GM19372 (cell line): ENCODE measurements at regions not wholly inside any gene's neighbourhood (a gene's known extent, or its start where the extent isn't known, plus 50 kb on each side); places are given as distances from the start of the nearest gene placed in this dataset.

ENCODE experiments used
- ATAC-seq: cut with Tn5 transposase; IDR thresholded peaks from one replicate; pipeline ENCODE4 v1.9.1; 2021; ENCODE audit warnings: mild to moderate bottlenecking, low read depth, moderate library complexity; ENCODE audit not compliant: unreplicated experiment

- no peak for ATAC-seq
Measured at GRCh38 chr16:79713609-79714309, 113.2 kb upstream of the MAF start.

DNA sequence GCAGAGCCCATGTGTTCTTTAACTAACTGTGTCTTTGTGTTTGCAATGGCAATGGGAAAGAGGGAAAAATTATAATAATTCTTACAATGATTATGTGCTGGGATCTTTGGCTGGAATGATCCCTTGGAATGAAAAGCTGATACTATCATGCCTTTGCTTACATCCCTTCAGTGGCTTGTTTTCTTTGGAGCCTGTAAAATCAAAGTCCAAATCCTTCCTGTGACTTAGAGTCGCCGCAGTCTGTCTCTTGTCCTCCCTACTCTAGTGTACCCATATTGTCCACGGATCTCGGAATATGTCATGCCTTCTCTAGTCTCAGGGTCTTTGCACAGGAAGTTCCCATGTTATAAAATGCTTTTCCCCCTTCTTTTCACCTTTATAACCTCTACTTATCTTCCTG is 111.7 kb upstream of the MAF start:
- no peak for ATAC-seq

DNA sequence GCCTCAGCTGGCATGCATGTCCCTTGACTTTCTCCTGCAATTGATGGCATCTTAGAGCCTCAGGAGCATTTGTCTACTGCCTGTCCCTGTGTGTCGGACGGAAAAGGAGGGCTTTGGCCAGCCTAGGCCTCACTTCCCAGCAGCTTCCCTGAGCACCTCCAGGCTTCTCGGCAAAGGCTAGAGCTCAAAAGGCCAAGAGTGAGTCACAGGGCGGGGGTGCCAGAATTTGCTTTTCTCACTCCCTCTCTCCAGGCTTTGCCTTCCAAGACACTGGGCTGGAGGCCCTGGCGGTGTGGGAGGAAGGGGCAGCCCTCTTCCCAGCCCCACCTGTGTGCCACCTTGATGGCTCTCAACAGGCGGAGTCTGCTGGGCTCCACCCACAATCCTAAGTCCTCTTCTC is 107.3 kb upstream of the MAF start:
- ATAC-seq, result no peak

DNA sequence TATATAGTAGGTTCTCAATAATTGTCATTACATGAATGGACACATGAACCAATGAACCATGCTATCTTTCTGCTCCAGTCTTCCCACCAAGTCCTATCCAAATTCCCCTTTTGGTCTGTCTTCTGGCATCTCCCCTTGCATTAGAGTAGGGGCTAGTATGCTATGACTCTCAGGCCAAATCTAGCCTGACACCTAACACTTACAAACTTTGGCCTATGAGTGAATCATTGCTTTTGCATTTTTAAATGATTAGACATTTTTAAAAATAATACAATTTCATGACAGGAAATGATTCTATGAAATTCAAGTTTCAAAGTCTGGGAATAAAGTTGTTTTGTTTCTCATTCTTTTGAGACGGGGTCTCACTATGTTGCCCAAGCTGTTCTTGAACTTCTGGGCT is 102.5 kb upstream of the MAF start:
- no peak for ATAC-seq

- no peak for ATAC-seq
Measured at GRCh38 chr16:79698341-79698753, 97.8 kb upstream of the MAF start.

DNA sequence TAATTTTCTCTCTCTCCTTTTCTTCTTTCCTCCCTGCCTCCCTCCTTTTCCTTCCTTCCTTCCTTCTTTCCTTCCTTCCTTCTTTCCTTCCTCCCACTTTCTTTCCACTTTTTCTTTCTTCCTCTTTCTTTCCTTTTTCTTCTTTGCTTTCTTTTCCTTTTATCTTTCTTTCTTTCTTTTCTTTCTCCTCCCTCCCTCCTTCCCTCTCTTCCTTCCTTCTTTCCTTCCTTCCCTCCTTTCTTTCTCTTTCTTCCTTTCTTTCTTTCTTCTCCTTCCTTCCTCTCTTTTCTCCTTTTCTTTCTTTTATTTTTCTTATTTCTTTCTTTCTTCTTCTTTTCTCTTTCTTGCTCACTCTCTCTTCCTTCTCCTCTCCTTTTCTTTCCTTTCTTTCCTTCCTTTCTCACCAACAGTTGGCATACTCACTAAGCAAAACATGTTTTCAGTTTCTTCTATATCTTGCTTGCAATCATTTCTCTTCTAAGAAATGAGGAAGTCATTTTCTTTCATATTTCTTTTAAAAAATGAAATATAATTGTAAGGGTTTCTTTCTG is 97.1 kb upstream of the MAF start:
- no peak for ATAC-seq

DNA sequence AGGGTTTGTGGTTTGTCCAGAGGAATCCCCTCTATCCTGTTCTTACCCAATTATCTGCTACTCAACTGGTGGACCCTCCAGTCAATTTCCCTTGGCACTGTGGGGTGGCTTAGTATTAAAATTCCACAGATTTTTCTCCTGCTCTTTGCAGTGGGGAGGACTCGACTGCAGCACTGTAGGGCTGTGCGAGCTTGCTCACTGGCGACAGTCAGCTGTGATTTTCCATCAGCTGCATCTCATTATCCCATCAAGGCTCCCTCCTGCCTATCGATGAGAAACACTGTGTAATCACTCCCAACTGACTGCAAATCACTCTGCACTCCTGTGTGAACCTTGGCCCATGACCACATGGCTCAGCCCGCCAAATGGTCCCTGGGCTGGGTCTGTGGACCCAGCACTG is 90.5 kb upstream of the MAF start:
- no peak for ATAC-seq

GRCh38 chr16:79690159-79690558 is 89.6 kb upstream of the MAF start:
- ATAC-seq, result no peak

GRCh38 chr16:79687249-79688130 is 87.0 kb upstream of the MAF start:
- ATAC-seq, result no peak

DNA sequence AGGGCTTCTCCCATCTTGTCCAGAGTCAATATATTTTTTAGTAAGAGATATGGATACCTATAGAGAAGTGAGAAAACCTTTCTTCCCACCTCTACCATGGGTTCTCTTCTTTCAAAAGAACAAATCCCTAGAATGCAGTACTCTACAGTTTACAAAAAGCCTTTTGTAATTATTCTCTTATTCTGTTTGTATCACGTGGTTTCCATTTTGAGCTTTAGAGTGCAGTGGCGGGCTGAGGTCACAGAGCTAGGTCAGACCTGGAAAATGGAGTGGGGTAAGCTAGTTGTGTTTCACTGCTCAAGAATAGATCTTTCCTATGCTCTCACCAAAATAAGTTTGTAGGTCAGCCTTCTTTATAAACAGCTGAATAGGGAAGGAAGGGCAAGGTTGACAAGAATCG is 85.3 kb upstream of the MAF start:
- no peak for ATAC-seq

- ATAC-seq, result no peak
Measured at GRCh38 chr16:79679334-79679733, 78.8 kb upstream of the MAF start.

DNA sequence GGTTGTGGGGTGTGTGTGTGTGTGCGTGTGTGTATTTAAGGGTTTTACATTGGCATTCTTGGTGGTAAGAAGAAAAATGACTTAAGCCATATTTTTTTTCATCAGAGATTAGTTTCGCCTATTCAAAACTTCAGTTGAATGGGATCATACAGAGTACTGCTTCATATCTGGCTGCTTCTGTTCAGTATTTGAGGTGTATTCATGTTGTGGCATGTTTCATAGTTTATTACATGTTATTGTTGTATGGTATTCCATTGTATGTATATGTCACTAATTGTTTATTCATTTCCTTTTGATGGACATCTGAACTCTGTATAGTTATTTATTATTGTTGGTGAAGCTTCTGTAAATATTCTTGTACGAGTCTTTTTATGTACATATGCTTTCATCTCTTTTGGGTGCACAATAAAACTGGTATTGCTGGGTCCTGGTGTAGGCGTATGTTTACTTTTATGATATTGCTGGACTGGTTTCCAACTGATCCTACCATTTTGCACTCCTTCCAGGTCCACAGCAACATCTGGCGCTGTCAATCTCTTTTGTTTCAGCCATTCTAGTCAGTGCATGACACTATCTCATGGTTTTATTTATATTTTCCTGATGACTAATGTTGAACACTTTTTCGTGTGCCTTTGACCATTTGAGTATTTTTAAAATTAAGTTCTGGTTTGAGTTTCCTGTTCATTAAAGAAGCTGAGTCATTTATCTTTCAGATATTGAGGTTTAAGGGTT is 77.4 kb upstream of the MAF start:
- ATAC-seq, result no peak

DNA sequence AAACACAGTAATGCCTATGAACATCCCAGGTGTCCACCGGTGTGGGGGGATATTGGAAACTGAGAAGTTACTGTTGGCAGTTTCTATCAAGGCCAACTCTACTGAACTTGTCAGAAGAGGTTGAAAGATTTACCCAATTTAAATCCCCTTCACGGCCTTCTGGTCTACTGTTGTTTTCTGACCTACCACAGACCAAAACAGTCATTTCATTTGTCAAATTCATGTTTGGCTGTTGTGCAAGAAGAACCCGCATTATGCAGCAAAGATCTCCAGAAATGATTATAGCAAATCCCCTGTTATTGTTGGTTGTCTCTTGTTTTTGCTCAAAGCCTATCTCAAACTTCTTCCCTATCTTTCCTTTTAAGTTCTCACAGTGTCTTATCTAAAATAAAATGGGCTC is 73.1 kb upstream of the MAF start:
- no peak for ATAC-seq

GRCh38 chr16:79672524-79672923 is 72.0 kb upstream of the MAF start:
- no peak for ATAC-seq

DNA sequence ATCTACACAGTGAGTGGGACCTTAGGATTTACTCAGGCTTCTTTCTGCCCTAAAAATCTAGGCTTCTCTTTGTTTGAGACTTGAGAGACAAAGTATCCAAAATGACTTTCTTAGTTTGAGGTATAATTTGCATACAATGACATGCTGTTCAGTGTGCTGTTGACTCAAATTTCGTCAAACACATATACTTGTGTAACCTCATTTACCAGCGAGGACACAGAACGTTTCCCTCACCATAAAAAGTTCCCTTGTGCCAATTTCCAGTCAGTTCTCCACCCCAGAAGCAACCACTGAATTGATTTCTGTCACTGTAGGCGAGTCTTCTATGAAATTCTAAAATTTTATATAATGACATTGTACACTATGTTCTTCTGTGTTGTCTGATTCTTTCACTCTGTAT is 68.0 kb upstream of the MAF start:
- ATAC-seq, result no peak

DNA sequence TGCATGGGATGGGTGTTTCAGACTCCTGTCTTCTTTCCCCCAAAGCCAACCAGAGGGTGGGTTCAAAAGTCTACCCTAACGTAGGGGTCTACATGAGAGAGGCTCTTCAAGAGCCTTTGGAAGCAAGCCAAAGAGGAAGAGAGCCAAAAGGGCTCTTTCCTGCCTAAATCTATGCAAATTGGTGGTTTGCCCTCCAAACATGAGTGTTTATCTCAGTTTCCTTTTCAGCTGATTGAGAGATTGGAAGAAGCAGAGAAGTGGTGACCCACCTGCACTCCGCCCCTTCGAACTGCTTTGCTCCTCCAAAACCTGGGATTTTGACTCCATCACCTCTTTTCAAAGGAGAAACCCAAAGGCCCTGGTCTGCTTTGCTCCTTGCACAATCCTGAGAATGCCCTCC is 65.4 kb upstream of the MAF start:
- no peak for ATAC-seq

- ATAC-seq, result no peak
Measured at GRCh38 chr16:79664407-79664806, 63.9 kb upstream of the MAF start.

DNA sequence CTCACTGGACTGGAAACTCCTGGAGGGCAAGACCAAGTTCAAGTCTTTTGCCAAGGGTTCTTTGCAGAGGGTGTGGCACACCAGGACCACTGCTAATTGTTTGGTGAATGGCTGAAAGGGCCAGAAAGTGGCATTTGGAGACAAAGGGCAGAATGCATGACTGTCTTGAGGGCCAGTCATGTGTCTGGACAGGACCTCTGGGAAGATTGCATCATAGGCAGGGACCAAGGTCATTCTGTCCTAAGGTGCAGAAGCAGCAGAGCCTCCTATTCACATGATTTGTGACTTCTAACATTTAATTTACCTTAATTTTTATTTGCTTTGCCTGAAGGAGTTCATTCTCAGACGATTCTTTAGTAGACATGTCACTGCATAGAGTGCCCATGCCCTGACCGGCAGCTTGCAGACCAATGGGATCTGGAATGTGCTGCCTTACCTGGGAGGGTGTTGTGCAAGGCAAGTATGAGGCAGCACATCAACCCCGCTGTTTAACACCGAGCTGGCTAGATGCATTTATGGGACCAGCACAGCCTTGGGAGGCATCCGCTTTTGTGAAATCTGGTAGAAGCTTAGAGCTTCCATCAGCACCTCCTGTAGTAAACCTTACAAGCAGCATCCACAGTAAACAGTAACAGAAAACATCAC is 62.3 kb upstream of the MAF start:
- no peak for ATAC-seq

GRCh38 chr16:79662122-79662521 is 61.6 kb upstream of the MAF start:
- no peak for ATAC-seq

- no peak for ATAC-seq
Measured at GRCh38 chr16:79661578-79661977, 61.0 kb upstream of the MAF start.

DNA sequence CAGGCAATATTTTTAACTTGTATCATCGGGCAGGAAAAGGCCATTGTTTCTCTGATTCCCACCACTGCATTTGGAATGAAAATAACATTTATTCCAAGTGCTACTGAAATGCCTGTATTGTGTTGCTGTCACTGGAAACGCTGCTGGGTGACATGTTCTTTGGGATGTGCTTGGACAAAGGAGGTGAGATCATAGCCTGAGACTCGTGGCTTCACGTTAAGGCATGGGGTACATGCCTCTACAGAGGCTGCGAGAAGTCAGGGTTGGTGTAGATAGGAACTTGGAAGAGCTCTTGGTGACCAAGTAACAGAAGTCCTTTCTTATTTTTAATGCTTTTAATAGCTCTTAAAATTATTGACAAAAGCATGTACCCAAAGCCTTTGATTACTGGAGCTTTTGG is 58.8 kb upstream of the MAF start:
- ATAC-seq, result no peak
